NB4 (cell line): ENCODE measurements at regions not wholly inside any gene's neighbourhood (a gene's known extent, or its start where the extent isn't known, plus 50 kb on each side); places are given as distances from the start of the nearest gene placed in this dataset.

Source experiments
- DNase-seq: peaks from one replicate; pipeline ENCODE4 v3.0.0; 2010; ENCODE audit warnings: low read depth
- H3K4me3 ChIP-seq: one replicate; pipeline ENCODE4 v1.5.1; 2011; ENCODE audit warnings: mild to moderate bottlenecking, low read depth, low read length, moderate library complexity
- CTCF ChIP-seq: IDR thresholded peaks from one replicate; pipeline ENCODE4 v1.5.1; 2012; ENCODE audit warnings: low read depth, low read length
- MAX ChIP-seq: IDR thresholded peaks from 2 replicates; pipeline ENCODE4 v1.6.1; 2011; ENCODE audit warnings: low read depth, low read length
- MYC ChIP-seq: IDR thresholded peaks from 2 replicates; pipeline ENCODE4 v1.6.1; 2011; ENCODE audit warnings: low read depth, low read length
- POLR2A ChIP-seq: IDR thresholded peaks from 2 replicates; pipeline ENCODE4 v1.6.1; 2011; ENCODE audit warnings: mild to moderate bottlenecking; ENCODE audit not compliant: insufficient read length; ENCODE audit errors: extremely low read depth

- H3K4me3 ChIP-seq, result no peak overlapping the region
- DNase-seq, result no peak
- no peak for TF ChIP-seq MYC
- no peak for TF ChIP-seq POLR2A
- no peak for TF ChIP-seq CTCF
- TF ChIP-seq MAX, result no peak
Observed at GRCh38 chr11:115564851-115565250, 60.6 kb upstream of the CADM1 start.

- TF ChIP-seq MAX (no peak), MYC (no peak), POLR2A (no peak), CTCF (no peak)
- no peak overlapping the region for H3K4me3 ChIP-seq
- no peak for DNase-seq
Observed at GRCh38 chr11:115561116-115561515, 56.9 kb upstream of the CADM1 start.

- no peak overlapping the region for H3K4me3 ChIP-seq
- no peak for DNase-seq
- TF ChIP-seq CTCF (no peak), MYC (no peak), MAX (no peak), POLR2A (no peak)
Observed at GRCh38 chr11:115558635-115559034, 54.4 kb upstream of the CADM1 start.

GRCh38 chr11:115557681-115558080, 53.5 kb upstream of the CADM1 start:
- no peak overlapping the region for H3K4me3 ChIP-seq
- TF ChIP-seq POLR2A (no peak), CTCF (no peak), MYC (no peak), MAX (no peak)

GRCh38 chr11:115556984-115557383, 52.8 kb upstream of the CADM1 start:
- no peak overlapping the region for H3K4me3 ChIP-seq
- TF ChIP-seq MAX, result no peak
- no peak for TF ChIP-seq CTCF
- DNase-seq, result no peak

More at GRCh38 chr11:115557681-115558080, 53.5 kb upstream of the CADM1 start:
- no peak for DNase-seq
